HG02571 (cell line): ENCODE measurements at regions not wholly inside any gene's neighbourhood (a gene's known extent, or its start where the extent isn't known, plus 50 kb on each side); places are given as distances from the start of the nearest gene placed in this dataset.
"Not testable (repeated sequence)": the region's sequence is repeated elsewhere in the genome, so short reads cannot be mapped to it uniquely, and the experiment has no call there.

ENCODE experiments used
- ATAC-seq: cut with Tn5 transposase; IDR thresholded peaks from one replicate; pipeline ENCODE4 v1.9.1; 2021; ENCODE audit warnings: mild to moderate bottlenecking, moderate library complexity; ENCODE audit not compliant: unreplicated experiment

- no peak for ATAC-seq
Measured at GRCh38 chr4:63106600-63106999, 1302.7 kb downstream of the TECRL start.

- no peak for ATAC-seq
Measured at GRCh38 chr4:63105839-63106238, 1303.4 kb downstream of the TECRL start.

- ATAC-seq = no peak
Measured at GRCh38 chr4:63090641-63091040, 1318.6 kb downstream of the TECRL start.

GRCh38 chr4:63085091-63085490 is 1324.2 kb downstream of the TECRL start:
- no peak for ATAC-seq

- no peak for ATAC-seq
Measured at GRCh38 chr4:63080934-63081333, 1328.3 kb downstream of the TECRL start.

- ATAC-seq = no peak
Measured at GRCh38 chr4:63063760-63064159, 1345.5 kb downstream of the TECRL start.

GRCh38 chr4:63062891-63063290 is 1346.4 kb downstream of the TECRL start:
- not testable (repeated sequence) for ATAC-seq

GRCh38 chr4:63049726-63050125 is 1359.5 kb downstream of the TECRL start:
- no peak for ATAC-seq

GRCh38 chr4:63049278-63049677 is 1360.0 kb downstream of the TECRL start:
- no peak for ATAC-seq

- ATAC-seq = no peak
Measured at GRCh38 chr4:63036159-63036866, 1372.9 kb downstream of the TECRL start.

- no peak for ATAC-seq
Measured at GRCh38 chr4:63029380-63029779, 1379.9 kb downstream of the TECRL start.

GRCh38 chr4:63020661-63021060 is 1388.6 kb downstream of the TECRL start:
- no peak for ATAC-seq

- ATAC-seq = no peak
Measured at GRCh38 chr4:63017300-63017699, 1392.0 kb downstream of the TECRL start.

- no peak for ATAC-seq
Measured at GRCh38 chr4:62970846-62971245, 1438.4 kb downstream of the TECRL start.

- no peak for ATAC-seq
Measured at GRCh38 chr4:62960415-62960814, 1448.8 kb downstream of the TECRL start.

GRCh38 chr4:62953752-62954151 is 1455.5 kb downstream of the TECRL start:
- no peak for ATAC-seq

- no peak for ATAC-seq
Measured at GRCh38 chr4:62952366-62952765, 1456.9 kb downstream of the TECRL start.

GRCh38 chr4:62948108-62948507 is 1461.1 kb downstream of the TECRL start:
- ATAC-seq = no peak

GRCh38 chr4:62940229-62940628 is 1469.0 kb downstream of the TECRL start:
- ATAC-seq = no peak

GRCh38 chr4:62930884-62931283 is 1478.4 kb downstream of the TECRL start:
- ATAC-seq = no peak

GRCh38 chr4:62928483-62928882 is 1480.8 kb downstream of the TECRL start:
- no peak for ATAC-seq

- no peak for ATAC-seq
Measured at GRCh38 chr4:62927574-62927973, 1481.7 kb downstream of the TECRL start.

GRCh38 chr4:62923783-62924182 is 1485.5 kb downstream of the TECRL start:
- ATAC-seq = no peak
